ENCODE measurements at regions not wholly inside any gene's neighbourhood (a gene's known extent, or its start where the extent isn't known, plus 50 kb on each side); places are given as distances from the start of the nearest gene placed in this dataset.

- Histone ChIP-seq H3K27ac (ENCODE audit: low read length) (no peak overlapping the region), H3K9me3 (ENCODE audit: control insufficient read depth in 1 of 2, low read length in 2 of 2) (no peaks in the 10 kb centered on the region), H3K27me3 (ENCODE audit: low read depth, low read length) (no peaks in the 10 kb centered on the region)
These were observed 469.5 kb upstream of the PROK2 start for GRCh38 chr3:72254483-72254882.

GRCh38 chr3:72250725-72251124 lies 465.8 kb upstream of the PROK2 start:
- Histone ChIP-seq H3K9me3 (ENCODE audit: control insufficient read depth in 1 of 2, low read length in 2 of 2) (no peaks in the 10 kb centered on the region), H3K4me1 (ENCODE audit: control insufficient read depth in 1 of 2, insufficient read depth in 2 of 2, low read length in 2 of 2) (peaks cover 6 to 15% of the 10 kb centered on the region in 2 donors), H3K36me3 (ENCODE audit: control insufficient read depth in 1 of 2, insufficient read depth in 2 of 2, low read length in 2 of 2) (no peaks in the 10 kb centered on the region), H3K27me3 (ENCODE audit: low read depth, low read length) (no peaks in the 10 kb centered on the region), H3K27ac (ENCODE audit: low read length) (no peak overlapping the region), H3K4me3 (ENCODE audit: low read depth in 1 of 2, low read length in 2 of 2) (no peak overlapping the region)

More at GRCh38 chr3:72254483-72254882, 469.5 kb upstream of the PROK2 start:
- no peaks in the 10 kb centered on the region for H3K36me3 ChIP-seq (ENCODE audit: control insufficient read depth in 1 of 2, insufficient read depth in 2 of 2, low read length in 2 of 2)
- H3K4me3 ChIP-seq (ENCODE audit: low read depth in 1 of 2, low read length in 2 of 2), result no peak overlapping the region
- peaks cover 11 to 21% of the 10 kb centered on the region in 2 donors for H3K4me1 ChIP-seq (ENCODE audit: control insufficient read depth in 1 of 2, insufficient read depth in 2 of 2, low read length in 2 of 2)

GRCh38 chr3:72248869-72249268 lies 463.9 kb upstream of the PROK2 start:
- Histone ChIP-seq H3K27me3 (ENCODE audit: low read depth, low read length) (no peaks in the 10 kb centered on the region), H3K4me1 (ENCODE audit: control insufficient read depth in 1 of 2, insufficient read depth in 2 of 2, low read length in 2 of 2) (peaks cover 3 to 25% of the 10 kb centered on the region in 2 donors), H3K4me3 (ENCODE audit: low read depth in 1 of 2, low read length in 2 of 2) (no peak overlapping the region), H3K9me3 (ENCODE audit: control insufficient read depth in 1 of 2, low read length in 2 of 2) (no peaks in the 10 kb centered on the region), H3K36me3 (ENCODE audit: control insufficient read depth in 1 of 2, insufficient read depth in 2 of 2, low read length in 2 of 2) (no peaks in the 10 kb centered on the region), H3K27ac (ENCODE audit: low read length) (no peak overlapping the region)

GRCh38 chr3:72248389-72248761 lies 463.4 kb upstream of the PROK2 start:
- no peak overlapping the region for H3K27ac ChIP-seq (ENCODE audit: low read length)
- no peaks in the 10 kb centered on the region for H3K27me3 ChIP-seq (ENCODE audit: low read depth, low read length)
- no peak overlapping the region for H3K4me3 ChIP-seq (ENCODE audit: low read depth in 1 of 2, low read length in 2 of 2)
- no peaks in the 10 kb centered on the region for H3K9me3 ChIP-seq (ENCODE audit: control insufficient read depth in 1 of 2, low read length in 2 of 2)
- H3K36me3 ChIP-seq (ENCODE audit: control insufficient read depth in 1 of 2, insufficient read depth in 2 of 2, low read length in 2 of 2), result no peaks in the 10 kb centered on the region
- H3K4me1 ChIP-seq (ENCODE audit: control insufficient read depth in 1 of 2, insufficient read depth in 2 of 2, low read length in 2 of 2), result peaks cover 3 to 25% of the 10 kb centered on the region in 2 donors

- Histone ChIP-seq H3K4me1 (ENCODE audit: control insufficient read depth in 1 of 2, insufficient read depth in 2 of 2, low read length in 2 of 2) (peaks cover 3 to 25% of the 10 kb centered on the region in 2 donors), H3K36me3 (ENCODE audit: control insufficient read depth in 1 of 2, insufficient read depth in 2 of 2, low read length in 2 of 2) (no peaks in the 10 kb centered on the region), H3K9me3 (ENCODE audit: control insufficient read depth in 1 of 2, low read length in 2 of 2) (no peaks in the 10 kb centered on the region), H3K27me3 (ENCODE audit: low read depth, low read length) (no peaks in the 10 kb centered on the region), H3K27ac (ENCODE audit: low read length) (no peak overlapping the region), H3K4me3 (ENCODE audit: low read depth in 1 of 2, low read length in 2 of 2) (no peak overlapping the region)
These were observed 462.9 kb upstream of the PROK2 start for GRCh38 chr3:72247645-72248388.

- Histone ChIP-seq H3K4me1 (ENCODE audit: control insufficient read depth in 1 of 2, insufficient read depth in 2 of 2, low read length in 2 of 2) (peaks cover 3 to 25% of the 10 kb centered on the region in 2 donors), H3K27ac (ENCODE audit: low read length) (no peak overlapping the region), H3K36me3 (ENCODE audit: control insufficient read depth in 1 of 2, insufficient read depth in 2 of 2, low read length in 2 of 2) (no peaks in the 10 kb centered on the region), H3K27me3 (ENCODE audit: low read depth, low read length) (no peaks in the 10 kb centered on the region), H3K4me3 (ENCODE audit: low read depth in 1 of 2, low read length in 2 of 2) (no peak overlapping the region), H3K9me3 (ENCODE audit: control insufficient read depth in 1 of 2, low read length in 2 of 2) (no peaks in the 10 kb centered on the region)
These were observed 462.2 kb upstream of the PROK2 start for GRCh38 chr3:72247126-72247525.

GRCh38 chr3:72246685-72247084 lies 461.7 kb upstream of the PROK2 start:
- no peak overlapping the region for H3K27ac ChIP-seq (ENCODE audit: low read length)
- H3K9me3 ChIP-seq (ENCODE audit: control insufficient read depth in 1 of 2, low read length in 2 of 2), result no peaks in the 10 kb centered on the region
- H3K4me1 ChIP-seq (ENCODE audit: control insufficient read depth in 1 of 2, insufficient read depth in 2 of 2, low read length in 2 of 2), result peaks cover 3 to 25% of the 10 kb centered on the region in 2 donors
- H3K4me3 ChIP-seq (ENCODE audit: low read depth in 1 of 2, low read length in 2 of 2), result no peak overlapping the region
- no peaks in the 10 kb centered on the region for H3K27me3 ChIP-seq (ENCODE audit: low read depth, low read length)
- no peaks in the 10 kb centered on the region for H3K36me3 ChIP-seq (ENCODE audit: control insufficient read depth in 1 of 2, insufficient read depth in 2 of 2, low read length in 2 of 2)

GRCh38 chr3:72245183-72245811 lies 460.3 kb upstream of the PROK2 start:
- Histone ChIP-seq H3K4me1 (ENCODE audit: control insufficient read depth in 1 of 2, insufficient read depth in 2 of 2, low read length in 2 of 2) (peaks cover 3 to 25% of the 10 kb centered on the region in 2 donors), H3K9me3 (ENCODE audit: control insufficient read depth in 1 of 2, low read length in 2 of 2) (no peaks in the 10 kb centered on the region), H3K4me3 (ENCODE audit: low read depth in 1 of 2, low read length in 2 of 2) (no peak overlapping the region), H3K36me3 (ENCODE audit: control insufficient read depth in 1 of 2, insufficient read depth in 2 of 2, low read length in 2 of 2) (no peaks in the 10 kb centered on the region), H3K27ac (ENCODE audit: low read length) (no peak overlapping the region), H3K27me3 (ENCODE audit: low read depth, low read length) (no peaks in the 10 kb centered on the region)

- Histone ChIP-seq H3K36me3 (ENCODE audit: control insufficient read depth in 1 of 2, insufficient read depth in 2 of 2, low read length in 2 of 2) (no peaks in the 10 kb centered on the region), H3K27me3 (ENCODE audit: low read depth, low read length) (no peaks in the 10 kb centered on the region), H3K27ac (ENCODE audit: low read length) (no peak overlapping the region), H3K4me3 (ENCODE audit: low read depth in 1 of 2, low read length in 2 of 2) (no peak overlapping the region), H3K4me1 (ENCODE audit: control insufficient read depth in 1 of 2, insufficient read depth in 2 of 2, low read length in 2 of 2) (peaks cover 3 to 25% of the 10 kb centered on the region in 2 donors), H3K9me3 (ENCODE audit: control insufficient read depth in 1 of 2, low read length in 2 of 2) (no peaks in the 10 kb centered on the region)
These were observed 459.4 kb upstream of the PROK2 start for GRCh38 chr3:72244396-72244795.

GRCh38 chr3:72242326-72242725 lies 457.4 kb upstream of the PROK2 start:
- no peaks in the 10 kb centered on the region for H3K27me3 ChIP-seq (ENCODE audit: low read depth, low read length)
- H3K36me3 ChIP-seq (ENCODE audit: control insufficient read depth in 1 of 2, insufficient read depth in 2 of 2, low read length in 2 of 2), result no peaks in the 10 kb centered on the region
- no peak overlapping the region for H3K27ac ChIP-seq (ENCODE audit: low read length)
- no peak overlapping the region for H3K4me3 ChIP-seq (ENCODE audit: low read depth in 1 of 2, low read length in 2 of 2)
- peaks cover 3 to 32% of the 10 kb centered on the region in 2 donors for H3K4me1 ChIP-seq (ENCODE audit: control insufficient read depth in 1 of 2, insufficient read depth in 2 of 2, low read length in 2 of 2)
- H3K9me3 ChIP-seq (ENCODE audit: control insufficient read depth in 1 of 2, low read length in 2 of 2), result no peaks in the 10 kb centered on the region

GRCh38 chr3:72241525-72241924 lies 456.6 kb upstream of the PROK2 start:
- Histone ChIP-seq H3K36me3 (ENCODE audit: control insufficient read depth in 1 of 2, insufficient read depth in 2 of 2, low read length in 2 of 2) (no peaks in the 10 kb centered on the region), H3K4me1 (ENCODE audit: control insufficient read depth in 1 of 2, insufficient read depth in 2 of 2, low read length in 2 of 2) (peaks cover 3 to 29% of the 10 kb centered on the region in 2 donors)

More at GRCh38 chr3:72241525-72241924, 456.6 kb upstream of the PROK2 start:
- Histone ChIP-seq H3K9me3 (ENCODE audit: control insufficient read depth in 1 of 2, low read length in 2 of 2) (no peaks in the 10 kb centered on the region), H3K27me3 (ENCODE audit: low read depth, low read length) (no peaks in the 10 kb centered on the region), H3K4me3 (ENCODE audit: low read depth in 1 of 2, low read length in 2 of 2) (no peak overlapping the region), H3K27ac (ENCODE audit: low read length) (no peak overlapping the region)
